K562 (cell line): ENCODE measurements at regions not wholly inside any gene's neighbourhood (a gene's known extent, or its start where the extent isn't known, plus 50 kb on each side); places are given as distances from the start of the nearest gene placed in this dataset.

Experiments
- ATAC-seq: fragments of 200-7000 bp; cut with Tn5 transposase; 3 replicates; pipeline ENCODE4 v1.9.1; 2020; ENCODE audit warnings: moderate library complexity
- BruUV-seq: library from RNA; stranded (reverse); fragments of 400-500 nt; replicated peaks from 2 replicates; lab custom pipeline; 2021; lab: Mats Ljungman, UMichigan
- CTCF ChIA-PET: fragments of 300-600 bp; formaldehyde crosslinking; extraction: SDS; loops from one replicate; lab custom pipeline; 2021; ENCODE audit warnings: low intra/inter-chr PET ratio; lab: Yijun Ruan, JAX
- POLR2A ChIA-PET: fragments of 300-600, 350-650 bp; sonication (Branson Sonifier 250); formaldehyde crosslinking; extraction: SDS; loops from one replicate; lab custom pipeline; 2021; ENCODE audit warnings: antibody characterized with exemption, inconsistent platforms; lab: Yijun Ruan, JAX
- DNase-seq, 4 experiments: peaks; one replicate each; pipeline versions ENCODE4 v3.0.0 to v3.0.0-alpha.2; 2011 to 2018; ENCODE audit warnings: low spot score in 3 of 4, mixed read lengths in 3 of 4; ENCODE audit errors: extremely low read depth in 1 of 4
- FAIRE-seq: peaks from 2 replicates; lab custom pipeline; 2011; peaks lifted over from hg19 to GRCh38; lab: Jason Lieb, UNC
- H2AFZ ChIP-seq: 2 replicates; pipeline ENCODE4 v1.6.0; 2011; ENCODE audit warnings: low read depth, low read length, control low read depth, inconsistent platforms
- H3K27ac ChIP-seq: fragments of 200-600 bp; 3 replicates; pipeline ENCODE4 v1.8.0; 2011; ENCODE audit warnings: low read depth, mild to moderate bottlenecking, control low read depth, inconsistent platforms, low read length, moderate library complexity, mixed read lengths; ENCODE audit errors: extremely low read depth
- H3K27me3 ChIP-seq, 2 experiments: fragments of 300-600 bp in 1 of 2; 2 replicates in 1 of 2; 3 replicates in 1 of 2; pipeline versions ENCODE4 v1.6.0 to v1.8.0; 2011; ENCODE audit warnings: inconsistent platforms in 2 of 2, low read length in 2 of 2, mild to moderate bottlenecking in 1 of 2, mixed read lengths in 1 of 2, moderate library complexity in 1 of 2; ENCODE audit not compliant: control insufficient read depth in 2 of 2, insufficient read depth in 2 of 2
- H3K36me3 ChIP-seq: fragments of 300-600 bp; 3 replicates; pipeline ENCODE4 v1.8.0; 2011; ENCODE audit warnings: mild to moderate bottlenecking, low read length, inconsistent platforms; ENCODE audit not compliant: control insufficient read depth, insufficient read depth
- H3K4me1 ChIP-seq, 2 experiments: fragments of 200-600 bp in 1 of 2; replicated peaks in 1 of 2; 2 replicates in 1 of 2; 3 replicates in 1 of 2; pipeline versions ENCODE4 v1.5.1 to v1.8.0; 2011; ENCODE audit warnings: inconsistent platforms in 2 of 2, low read length in 2 of 2, mild to moderate bottlenecking in 1 of 2, mixed read lengths in 1 of 2, moderate library complexity in 1 of 2; ENCODE audit not compliant: control insufficient read depth in 2 of 2, insufficient read depth in 2 of 2
- H3K4me2 ChIP-seq: 2 replicates; pipeline ENCODE4 v1.6.1; 2011; ENCODE audit warnings: low read length, control low read depth, inconsistent platforms, mixed read lengths; ENCODE audit not compliant: insufficient read depth
- H3K4me3 ChIP-seq: fragments of 200-600 bp; sonication (generic), shearing (Covaris generic); 2 replicates; pipeline ENCODE4 v1.5.1; 2016; ENCODE audit warnings: control low read depth, inconsistent platforms
- H3K79me2 ChIP-seq: fragments of 200-600 bp; 3 replicates; pipeline ENCODE4 v1.8.0; 2011; ENCODE audit warnings: low read length, inconsistent platforms; ENCODE audit not compliant: control insufficient read depth, insufficient read depth
- H3K9ac ChIP-seq, 2 experiments: 2 replicates each; pipeline versions ENCODE4 v1.6.0 to v1.6.1; 2011; ENCODE audit warnings: low read depth in 2 of 2, low read length in 2 of 2, control low read depth in 1 of 2, inconsistent platforms in 1 of 2, mild to moderate bottlenecking in 1 of 2, mixed read lengths in 1 of 2; ENCODE audit not compliant: insufficient read depth in 1 of 2
- H3K9me1 ChIP-seq: one replicate; pipeline ENCODE4 v1.6.0; 2011; ENCODE audit warnings: inconsistent platforms, mild to moderate bottlenecking, low read length, moderate library complexity; ENCODE audit not compliant: control insufficient read depth, insufficient read depth
- H3K9me3 ChIP-seq: replicated peaks from 2 replicates; pipeline ENCODE4 v1.5.1; 2011; ENCODE audit warnings: low read depth, low read length, inconsistent platforms; ENCODE audit not compliant: control insufficient read depth, insufficient read depth
- H4K20me1 ChIP-seq: replicated peaks from 2 replicates; pipeline ENCODE4 v1.6.1; 2011; ENCODE audit warnings: low read length, inconsistent platforms, mixed read lengths; ENCODE audit not compliant: control insufficient read depth, insufficient read depth
- CHD1 ChIP-seq: fragments of 200-600 bp; sonication (generic); IDR thresholded peaks from one replicate; pipeline ENCODE4 v1.6.1; 2012; ENCODE audit warnings: mild to moderate bottlenecking, moderate library complexity, low read length, inconsistent platforms
- DLX4 ChIP-seq: fragments of 250-450 bp; sonication (Bioruptor Pico); IDR thresholded peaks from 2 replicates; pipeline ENCODE4 v1.6.1; 2021; ENCODE audit warnings: mild to moderate bottlenecking
- FOXK1 ChIP-seq: sonication (generic); formaldehyde crosslinking; IDR thresholded peaks from 2 replicates; pipeline ENCODE4 v1.8.0; 2022; ENCODE audit warnings: missing genetic modification reagents, mild to moderate bottlenecking, borderline replicate concordance
- HES1 ChIP-seq: fragments of 450-650 bp; IDR thresholded peaks from 2 replicates; pipeline ENCODE4 v1.6.1; 2016; ENCODE audit warnings: low read depth, mild to moderate bottlenecking, moderate library complexity
- ILF3 ChIP-seq: fragments of 450-650 bp; IDR thresholded peaks from 2 replicates; pipeline ENCODE4 v1.6.1; 2018; ENCODE audit warnings: antibody characterized with exemption, mild to moderate bottlenecking, moderate library complexity, borderline replicate concordance
- KDM1A ChIP-seq, 2 experiments: fragments of 450-650 bp; IDR thresholded peaks; 2 replicates each; pipeline ENCODE4 v1.6.1; 2016; ENCODE audit warnings: mild to moderate bottlenecking in 2 of 2
- KDM2B ChIP-seq: fragments of 250-450 bp; sonication (Bioruptor Pico); IDR thresholded peaks from 2 replicates; pipeline ENCODE4 v1.8.0; 2021; ENCODE audit warnings: mild to moderate bottlenecking, moderate library complexity
- KLF1 ChIP-seq: fragments of 450-650 bp; IDR thresholded peaks from 2 replicates; pipeline ENCODE4 v1.6.1; 2016; ENCODE audit warnings: missing genetic modification characterization, missing compliant biosample characterization
- RUNX1 ChIP-seq: sonication (generic); IDR thresholded peaks from 2 replicates; pipeline ENCODE4 v1.6.1; 2016; ENCODE audit warnings: antibody characterized with exemption, low read depth
- SOX6 ChIP-seq: fragments of 450-650 bp; IDR thresholded peaks from 2 replicates; pipeline ENCODE4 v1.6.1; 2014; ENCODE audit warnings: mild to moderate bottlenecking
- STAT5B ChIP-seq: fragments of 250-450 bp; sonication (Bioruptor Pico); IDR thresholded peaks from 2 replicates; pipeline ENCODE4 v1.8.0; 2021; ENCODE audit warnings: mild to moderate bottlenecking, inconsistent platforms
- TCFL5 ChIP-seq: fragments of 250-450 bp; sonication (Bioruptor Pico); conservative IDR thresholded peaks from 2 replicates; pipeline ENCODE4 v1.6.1; 2021; ENCODE audit warnings: mild to moderate bottlenecking, moderate library complexity, matching md5 sums
- TEAD2 ChIP-seq: fragments of 450-650 bp; IDR thresholded peaks from 2 replicates; pipeline ENCODE4 v1.6.1; 2016; ENCODE audit warnings: missing genetic modification characterization, control low read depth, missing compliant biosample characterization
- TSC22D4 ChIP-seq: fragments of 450-650 bp; IDR thresholded peaks from 2 replicates; pipeline ENCODE4 v1.6.1; 2016; ENCODE audit warnings: missing genetic modification characterization, missing biosample characterization, control low read depth
- WHSC1 ChIP-seq: IDR thresholded peaks from one replicate; pipeline ENCODE4 v1.6.1; 2012; ENCODE audit warnings: low read length, control low read depth, inconsistent platforms
- ZNF277 ChIP-seq: fragments of 250-450 bp; sonication (Bioruptor Pico); IDR thresholded peaks from 2 replicates; pipeline ENCODE4 v1.8.0; 2022; ENCODE audit warnings: inconsistent platforms, mild to moderate bottlenecking, moderate library complexity, borderline replicate concordance
- ZNF592 ChIP-seq: fragments of 450-650 bp; IDR thresholded peaks from 2 replicates; pipeline ENCODE4 v1.6.1; 2017; ENCODE audit warnings: antibody characterized with exemption, mild to moderate bottlenecking
- ZNF699 ChIP-seq: fragments of 250-450 bp; sonication (Bioruptor Pico); IDR thresholded peaks from 2 replicates; pipeline ENCODE4 v1.8.0; 2021; ENCODE audit warnings: mild to moderate bottlenecking, moderate library complexity; ENCODE audit not compliant: insufficient replicate concordance
- in situ Hi-C: fragments of 300-500 bp; cut with MboI; formaldehyde crosslinking; loops from 4 replicates; pipeline ENCODE4 v1.15.0; 2018; ENCODE audit warnings: inconsistent platforms, mixed read lengths
- intact Hi-C: fragments of 100-400 bp; cut with micrococcal nuclease; formaldehyde crosslinking; loops from 2 replicates; pipeline ENCODE4 v1.14.2; 2022

- TF ChIP-seq ZNF592: no peak
These were observed 267.1 kb downstream of the TENT5A start (continued) for GRCh38 chr6:81485395-81485794.

GRCh38 chr6:81484251-81484650 is 268.2 kb downstream of the TENT5A start:
- H3K9me3 ChIP-seq: 0 out of 2 replicates have a peak, but pooled peaks cover 2% of the 10 kb centered on the region
- ATAC-seq: no peak
- in situ Hi-C loops (no loop called here), intact Hi-C loops (no loop called here)
- H3K9ac ChIP-seq: no peak overlapping the region
- H3K79me2 ChIP-seq: no peaks in the 10 kb centered on the region
- no peaks in the 10 kb centered on the region for H3K27me3 ChIP-seq
- H3K4me3 ChIP-seq: no peak overlapping the region
- ChIA-PET CTCF (no interaction called here), POLR2A (no interaction called here)
- no peaks in the 10 kb centered on the region for H3K4me1 ChIP-seq
- DNase-seq: no peak
- H4K20me1 ChIP-seq: no peaks in the 10 kb centered on the region
- no peak overlapping the region for H3K27ac ChIP-seq
- H2AFZ ChIP-seq: no peak overlapping the region
- no TSS peak for BruUV-seq
- H3K9me1 ChIP-seq: no peaks in the 10 kb centered on the region
- no peak for FAIRE-seq
- no peak overlapping the region for H3K4me2 ChIP-seq
- no peaks in the 10 kb centered on the region for H3K36me3 ChIP-seq
- TF ChIP-seq DLX4 (no peak), CHD1 (no peak), KDM1A (IDR thresholded peaks at IDR 0.05) (no peak), TEAD2 (tag) (no peak), HES1 (no peak), RUNX1 (no peak), WHSC1 (no peak), ZNF277 (no peak), KLF1 (no peak), TSC22D4 (tag) (no peak), KDM2B (CRISPR knock-in tag) (no peak), TCFL5 (CRISPR knock-in tag) (no peak), ILF3 (no peak), FOXK1 (CRISPR knock-in tag) (no peak), ZNF699 (CRISPR knock-in tag) (no peak), SOX6 (no peak), STAT5B (no peak)
